Thyroid gland (tissue), 4 donors: ENCODE measurements at regions not wholly inside any gene's neighbourhood (a gene's known extent, or its start where the extent isn't known, plus 50 kb on each side); places are given as distances from the start of the nearest gene placed in this dataset.

Experiments
- DNase-seq, 2 donors: peaks; one replicate each; pipeline ENCODE4 v3.0.0-alpha.2; 2019
- H3K27ac ChIP-seq, 3 donors: fragments of 200-600 bp; sonication (generic); 1 replicate in 2 of 3; 2 replicates in 1 of 3; pipeline ENCODE4 v1.5.1; 2016 to 2019; ENCODE audit warnings: mild to moderate bottlenecking in 1 of 3, moderate library complexity in 1 of 3
- H3K27me3 ChIP-seq: fragments of 200-600 bp; sonication (generic); one replicate; pipeline ENCODE4 v1.5.1; 2019
- H3K36me3 ChIP-seq, 2 donors: fragments of 200-600 bp; sonication (generic); one replicate each; pipeline ENCODE4 v1.5.1; 2016 to 2019
- H3K4me1 ChIP-seq, 2 donors: fragments of 200-600 bp; sonication (generic); one replicate each; pipeline ENCODE4 v1.5.1; 2017 to 2019
- H3K4me3 ChIP-seq, 3 donors: fragments of 200-600 bp; sonication (generic); replicated peaks in 1 of 3; 1 replicate in 2 of 3; 2 replicates in 1 of 3; pipeline ENCODE4 v1.5.1; 2016; ENCODE audit warnings: mild to moderate bottlenecking in 1 of 3
- H3K9me3 ChIP-seq: fragments of 200-600 bp; sonication (generic); one replicate; pipeline ENCODE4 v1.5.1; 2017
- CTCF ChIP-seq, 6 experiments: fragments of 200-600 bp in 3 of 6; fragments of 450-650 bp in 3 of 6; sonication (generic) in 3 of 6; IDR thresholded peaks; one replicate each; pipeline ENCODE4 v1.5.1; 2016 to 2019; ENCODE audit warnings: antibody characterized with exemption in 6 of 6, mild to moderate bottlenecking in 2 of 6, inconsistent platforms in 1 of 6, moderate library complexity in 1 of 6
- POLR2A ChIP-seq, 2 donors: fragments of 450-650 bp; IDR thresholded peaks; one replicate each; pipeline ENCODE4 v1.6.1; 2017; ENCODE audit warnings: antibody characterized with exemption in 2 of 2, mild to moderate bottlenecking in 2 of 2, moderate library complexity in 1 of 2
- WGBS, 2 donors: methylation state at CpG; one replicate each; pipeline ENCODE4 v1.1.5; 2017; 5-methylcytosine and 5-hydroxymethylcytosine counted together
- intact Hi-C: fragments of 100-400 bp; cut with DNase I; formaldehyde crosslinking; loops from one replicate; pipeline ENCODE4 v1.15.1; 2023

- Histone ChIP-seq H3K27me3 (no peaks in the 10 kb centered on the region), H3K27ac (no peak overlapping the region), H3K9me3 (no peaks in the 10 kb centered on the region), H3K4me1 (no peaks in the 10 kb centered on the region), H3K4me3 (no peak overlapping the region), H3K36me3 (no peaks in the 10 kb centered on the region)
- intact Hi-C loops = no loop called here
- DNase-seq = no peak
- no peak for TF ChIP-seq CTCF (IDR thresholded peaks at IDR 0.05)
- TF ChIP-seq POLR2A (IDR thresholded peaks at IDR 0.05) = no peak
- 72 to 81% methylated on average over 5 of the region's 5 CpGs for WGBS, 2 donors
Measured at GRCh38 chr9:116080561-116080960, 73.0 kb upstream of the PAPPA start.

GRCh38 chr9:116081435-116082115 lies 72.0 kb upstream of the PAPPA start:
- no peak for DNase-seq
- H3K4me3 ChIP-seq = no peak overlapping the region
- H3K27ac ChIP-seq = no peak overlapping the region
- no peaks in the 10 kb centered on the region for H3K27me3 ChIP-seq
- intact Hi-C loops = no loop called here
- TF ChIP-seq CTCF (IDR thresholded peaks at IDR 0.05) (no peak), POLR2A (IDR thresholded peaks at IDR 0.05) (no peak)
- H3K4me1 ChIP-seq = peaks cover 0 to under 1% of the 10 kb centered on the region in 2 donors
- H3K9me3 ChIP-seq = no peaks in the 10 kb centered on the region
- H3K36me3 ChIP-seq = no peaks in the 10 kb centered on the region
- 39 to 55% methylated on average over 2 of the region's 2 CpGs for WGBS, 2 donors

- H3K9me3 ChIP-seq = no peaks in the 10 kb centered on the region
- no peaks in the 10 kb centered on the region for H3K36me3 ChIP-seq
- no peaks in the 10 kb centered on the region for H3K27me3 ChIP-seq
- no peak overlapping the region for H3K27ac ChIP-seq
- no peak for DNase-seq
- WGBS, 2 donors = 98% methylated on average over 2 of the region's 2 CpGs
- peaks cover 11 to 16% of the 10 kb centered on the region in 2 donors for H3K4me1 ChIP-seq
- intact Hi-C loops = no loop called here
- no peak for TF ChIP-seq POLR2A (IDR thresholded peaks at IDR 0.05)
- TF ChIP-seq CTCF (IDR thresholded peaks at IDR 0.05) = no peak
- H3K4me3 ChIP-seq = no peak overlapping the region
Measured at GRCh38 chr9:116083837-116084236, 69.8 kb upstream of the PAPPA start.

- no peaks in the 10 kb centered on the region for H3K36me3 ChIP-seq
- no peak overlapping the region for H3K4me3 ChIP-seq
- no peaks in the 10 kb centered on the region for H3K9me3 ChIP-seq
- 71 to 75% methylated on average over 1 of the region's 1 CpG for WGBS, 2 donors
- H3K27ac ChIP-seq = no peak overlapping the region
- H3K4me1 ChIP-seq = peaks cover 14 to 16% of the 10 kb centered on the region in 2 donors
- intact Hi-C loops = no loop called here
- TF ChIP-seq POLR2A (IDR thresholded peaks at IDR 0.05) = no peak
- TF ChIP-seq CTCF (IDR thresholded peaks at IDR 0.05) = no peak
- H3K27me3 ChIP-seq = no peaks in the 10 kb centered on the region
- DNase-seq = no peak
Measured at GRCh38 chr9:116084497-116084896, 69.1 kb upstream of the PAPPA start.

GRCh38 chr9:116087246-116087645 lies 66.3 kb upstream of the PAPPA start:
- no peaks in the 10 kb centered on the region for H3K27me3 ChIP-seq
- TF ChIP-seq CTCF (IDR thresholded peaks at IDR 0.05) = no peak
- TF ChIP-seq POLR2A (IDR thresholded peaks at IDR 0.05) = peak in 1 of 2 donors; percentile 33
- no peaks in the 10 kb centered on the region for H3K9me3 ChIP-seq
- H3K27ac ChIP-seq = peak overlapping the region in 2 of 3 donors; percentile 62 to 82
- no peaks in the 10 kb centered on the region for H3K36me3 ChIP-seq
- intact Hi-C loops = no loop called here
- WGBS, 2 donors = 20 to 35% methylated on average over 1 of the region's 1 CpG
- peak; percentile 57 to 70 for DNase-seq
- peaks cover 14 to 16% of the 10 kb centered on the region in 2 donors for H3K4me1 ChIP-seq
- no peak overlapping the region for H3K4me3 ChIP-seq
